Adrenal gland (tissue), 5 donors: ENCODE measurements at regions not wholly inside any gene's neighbourhood (a gene's known extent, or its start where the extent isn't known, plus 50 kb on each side); places are given as distances from the start of the nearest gene placed in this dataset.

ENCODE experiments used
- CTCF ChIP-seq, 6 experiments: fragments of 450-650 bp in 4 of 6; fragments of 200-600 bp in 2 of 6; sonication (generic) in 1 of 6; IDR thresholded peaks; 1 replicate in 5 of 6; 2 replicates in 1 of 6; pipeline versions ENCODE4 v1.5.1 to v1.8.0; 2016 to 2021; ENCODE audit warnings: antibody characterized with exemption in 6 of 6, mild to moderate bottlenecking in 2 of 6, moderate library complexity in 1 of 6
- POLR2A ChIP-seq, 2 donors: fragments of 450-650 bp; IDR thresholded peaks; one replicate each; pipeline ENCODE4 v1.6.1; 2017; ENCODE audit warnings: antibody characterized with exemption in 2 of 2, mild to moderate bottlenecking in 2 of 2, moderate library complexity in 1 of 2
- donor health status: DM: no; HTN: no; CAD: no.

- no peak for TF ChIP-seq POLR2A (IDR thresholded peaks at IDR 0.05)
- no peak for TF ChIP-seq CTCF (IDR thresholded peaks at IDR 0.05)
Observed at GRCh38 chr4:181157647-181158046, 1085.6 kb upstream of the TENM3 start.
